H1 (cell line): ENCODE measurements at regions not wholly inside any gene's neighbourhood (a gene's known extent, or its start where the extent isn't known, plus 50 kb on each side); places are given as distances from the start of the nearest gene placed in this dataset.
"Not testable (repeated sequence)": the region's sequence is repeated elsewhere in the genome, so short reads cannot be mapped to it uniquely, and the experiment has no call there.

Source experiments
- CTCF ChIA-PET: fragments of 300-600 bp; sonication (Branson Sonifier 250); formaldehyde crosslinking; loops from one replicate; lab custom pipeline; 2021; ENCODE audit not compliant: partially characterized antibody; lab: Charles Lee
- POLR2A ChIA-PET: fragments of 300-600 bp; sonication (Branson Sonifier 250); formaldehyde crosslinking; loops from one replicate; lab custom pipeline; 2021; ENCODE audit warnings: inconsistent platforms; ENCODE audit not compliant: partially characterized antibody; lab: Charles Lee
- DNase-seq, 2 experiments: peaks; one replicate each; pipeline versions ENCODE4 v3.0.0 to v3.0.0-alpha.2; 2010 to 2022; ENCODE audit warnings: low spot score in 2 of 2, low read depth in 1 of 2, mixed read lengths in 1 of 2
- FAIRE-seq: peaks from 2 replicates; lab custom pipeline; 2011; peaks lifted over from hg19 to GRCh38; lab: Jason Lieb, UNC
- H2AFZ ChIP-seq: 2 replicates; pipeline ENCODE4 v1.8.1; 2012; ENCODE audit warnings: low read length, inconsistent platforms
- H2AK5ac ChIP-seq: 2 replicates; pipeline ENCODE4 v1.6.1; 2013; ENCODE audit warnings: low read depth, low read length
- H2BK120ac ChIP-seq: replicated peaks from 2 replicates; pipeline ENCODE3; 2013; ENCODE audit warnings: low read depth, low read length, inconsistent platforms
- H2BK12ac ChIP-seq: 2 replicates; pipeline ENCODE4 v1.6.1; 2013; ENCODE audit warnings: low read depth, low read length
- H2BK15ac ChIP-seq: 2 replicates; pipeline ENCODE4 v1.6.1; 2013; ENCODE audit warnings: low read length
- H2BK20ac ChIP-seq: 2 replicates; pipeline ENCODE4 v1.6.1; 2013; ENCODE audit warnings: low read length
- H2BK5ac ChIP-seq: 2 replicates; pipeline ENCODE4 v1.6.1; 2013; ENCODE audit warnings: low read depth, low read length
- H3K14ac ChIP-seq: 2 replicates; pipeline ENCODE4 v1.6.1; 2013; ENCODE audit warnings: inconsistent platforms; ENCODE audit not compliant: insufficient read length
- H3K18ac ChIP-seq: 2 replicates; pipeline ENCODE4 v1.6.1; 2013; ENCODE audit warnings: low read length; ENCODE audit errors: extremely low read depth
- H3K23ac ChIP-seq: 2 replicates; pipeline ENCODE4 v1.6.1; 2013; ENCODE audit warnings: inconsistent platforms; ENCODE audit not compliant: insufficient read length
- H3K23me2 ChIP-seq: 2 replicates; pipeline ENCODE4 v1.6.1; 2013; ENCODE audit warnings: low read depth, low read length
- H3K27ac ChIP-seq: 2 replicates; pipeline ENCODE4 v1.6.1; 2011; ENCODE audit warnings: low read depth, low read length, inconsistent platforms
- H3K27me3 ChIP-seq, 4 experiments: replicated peaks in 1 of 4; 1 replicate in 1 of 4; 2 replicates in 3 of 4; pipeline versions ENCODE4 v1.6.1 to v1.8.1; 2011 to 2013; ENCODE audit warnings: low read length in 3 of 4, mild to moderate bottlenecking in 3 of 4, inconsistent platforms in 2 of 4, mixed read lengths in 2 of 4, moderate library complexity in 1 of 4; ENCODE audit not compliant: control insufficient read depth in 3 of 4, insufficient read depth in 3 of 4; ENCODE audit errors: extremely low read depth in 1 of 4
- H3K36me3 ChIP-seq, 4 experiments: 2 replicates each; pipeline versions ENCODE4 v1.6.1 to v1.8.1; 2011 to 2013; ENCODE audit warnings: mild to moderate bottlenecking in 4 of 4, low read length in 3 of 4, moderate library complexity in 2 of 4, control low read depth in 1 of 4, inconsistent platforms in 1 of 4; ENCODE audit not compliant: insufficient read depth in 4 of 4, control insufficient read depth in 2 of 4
- H3K4ac ChIP-seq: replicated peaks from 2 replicates; pipeline ENCODE3; 2013; ENCODE audit warnings: low read length, low read depth, mixed read lengths, inconsistent platforms; ENCODE audit not compliant: insufficient read length
- H3K4me1 ChIP-seq, 4 experiments: replicated peaks in 1 of 4; 1 replicate in 1 of 4; 2 replicates in 3 of 4; pipeline versions ENCODE4 v1.6.1 to v1.8.1; 2011 to 2013; ENCODE audit warnings: low read length in 3 of 4, inconsistent platforms in 2 of 4, mixed read lengths in 1 of 4; ENCODE audit not compliant: insufficient read depth in 4 of 4, control insufficient read depth in 3 of 4
- H3K4me2 ChIP-seq, 2 experiments: 2 replicates each; pipeline versions ENCODE4 v1.6.1 to v1.8.1; 2011 to 2013; ENCODE audit warnings: low read depth in 2 of 2, low read length in 2 of 2, control low read depth in 1 of 2, inconsistent platforms in 1 of 2, mild to moderate bottlenecking in 1 of 2; ENCODE audit not compliant: insufficient read depth in 1 of 2
- H3K4me3 ChIP-seq, 4 experiments: fragments of 200-600, 300-600 bp in 1 of 4; sonication (generic), shearing (Covaris generic), sonication (Bioruptor Twin) in 1 of 4; 2 replicates each; pipeline versions ENCODE4 v1.5.1 to v1.8.1; 2011 to 2016; ENCODE audit warnings: low read length in 4 of 4, low read depth in 3 of 4, control low read depth in 2 of 4, inconsistent platforms in 2 of 4, mild to moderate bottlenecking in 2 of 4, mixed read lengths in 1 of 4, moderate library complexity in 1 of 4; ENCODE audit not compliant: insufficient read depth in 2 of 4; ENCODE audit errors: extremely low read depth in 1 of 4
- H3K56ac ChIP-seq: replicated peaks from 2 replicates; pipeline ENCODE3; 2013; ENCODE audit warnings: low read depth, mild to moderate bottlenecking, mixed read lengths, low read length, inconsistent platforms; ENCODE audit not compliant: insufficient read length
- H3K79me1 ChIP-seq: 2 replicates; pipeline ENCODE4 v1.6.1; 2013; ENCODE audit warnings: low read depth, low read length, control low read depth
- H3K79me2 ChIP-seq, 2 experiments: 2 replicates each; pipeline versions ENCODE4 v1.6.1 to v1.8.1; 2012 to 2013; ENCODE audit warnings: low read length in 2 of 2, mild to moderate bottlenecking in 2 of 2, inconsistent platforms in 1 of 2; ENCODE audit not compliant: insufficient read depth in 2 of 2, control insufficient read depth in 1 of 2
- H3K9ac ChIP-seq, 4 experiments: replicated peaks in 1 of 4; 1 replicate in 1 of 4; 2 replicates in 3 of 4; pipeline versions ENCODE4 v1.6.1 to v1.8.1; 2011 to 2013; ENCODE audit warnings: low read depth in 3 of 4, low read length in 3 of 4, control low read depth in 2 of 4, mild to moderate bottlenecking in 2 of 4, moderate library complexity in 2 of 4, inconsistent platforms in 1 of 4; ENCODE audit errors: extremely low read depth in 1 of 4
- H3K9me3 ChIP-seq, 2 experiments: 2 replicates each; pipeline versions ENCODE4 v1.6.1 to v1.8.1; 2012 to 2013; ENCODE audit warnings: mild to moderate bottlenecking in 2 of 2, moderate library complexity in 2 of 2, control low read depth in 1 of 2, inconsistent platforms in 1 of 2, low read depth in 1 of 2, low read length in 1 of 2, mixed read lengths in 1 of 2; ENCODE audit not compliant: insufficient read depth in 2 of 2
- H4K20me1 ChIP-seq, 2 experiments: replicated peaks in 1 of 2; 2 replicates each; pipeline versions ENCODE3 to v1.8.1; 2011 to 2013; ENCODE audit warnings: inconsistent platforms in 2 of 2, low read length in 2 of 2, mild to moderate bottlenecking in 1 of 2; ENCODE audit not compliant: insufficient read depth in 2 of 2, control insufficient read depth in 1 of 2
- H4K5ac ChIP-seq: 2 replicates; pipeline ENCODE4 v1.6.1; 2013; ENCODE audit warnings: low read length, low read depth, mixed read lengths, inconsistent platforms; ENCODE audit not compliant: insufficient read length
- H4K8ac ChIP-seq: 2 replicates; pipeline ENCODE4 v1.8.0; 2013; ENCODE audit warnings: mild to moderate bottlenecking, moderate library complexity, low read length, inconsistent platforms; ENCODE audit not compliant: insufficient read depth; ENCODE audit errors: extremely low read depth
- H4K91ac ChIP-seq: replicated peaks from 2 replicates; pipeline ENCODE3; 2013; ENCODE audit warnings: low read length, mixed read lengths, inconsistent platforms; ENCODE audit not compliant: insufficient read length
- WGBS, 2 experiments: shearing (Covaris generic) in 1 of 2; methylation state at CpG; one replicate each; pipeline versions ENCODE4 v1.1.6 to v1.1.7; 2013 to 2015; ENCODE audit warnings: low lambda C conversion rate in 2 of 2, mixed read lengths in 2 of 2, inconsistent platforms in 1 of 2, low coverage in 1 of 2, missing lambda C conversion rate in 1 of 2; ENCODE audit not compliant: insufficient replicate concordance in 2 of 2, insufficient coverage in 1 of 2, insufficient read length in 1 of 2; ENCODE audit errors: extremely low coverage in 1 of 2, missing lambda C conversion rate in 1 of 2; 5-methylcytosine and 5-hydroxymethylcytosine counted together

GRCh38 chr16:29142506-29142905 lies 157.7 kb downstream of the LAT start:
- not testable (repeated sequence) for H3K79me1 ChIP-seq

More at GRCh38 chr16:29142506-29142905, 157.7 kb downstream of the LAT start:
- DNase-seq, H3K18ac ChIP-seq, H3K36me3 ChIP-seq, H3K23ac ChIP-seq, POLR2A ChIA-PET, H2BK20ac ChIP-seq, H3K14ac ChIP-seq, H2BK120ac ChIP-seq, H3K79me2 ChIP-seq, H4K8ac ChIP-seq, H4K5ac ChIP-seq, H3K56ac ChIP-seq, H4K20me1 ChIP-seq, H2AFZ ChIP-seq, H3K27ac ChIP-seq, H2BK12ac ChIP-seq, CTCF ChIA-PET, H3K23me2 ChIP-seq, H2BK5ac ChIP-seq, H3K4me1 ChIP-seq, H3K27me3 ChIP-seq, H3K9me3 ChIP-seq, H3K4me3 ChIP-seq, H4K91ac ChIP-seq, FAIRE-seq, H2BK15ac ChIP-seq, H3K9ac ChIP-seq, H3K4me2 ChIP-seq, H2AK5ac ChIP-seq, H3K4ac ChIP-seq: not testable (repeated sequence)
- 91% methylated on average over 14 of the region's 14 CpGs; no CpG with 5 or more reads in 1 of the 2 experiments for WGBS, 2 experiments
